ENCODE measurements at regions not wholly inside any gene's neighbourhood (a gene's known extent, or its start where the extent isn't known, plus 50 kb on each side); places are given as distances from the start of the nearest gene placed in this dataset.

- H3K79me2 ChIP-seq (ENCODE audit: control insufficient read depth, insufficient read depth, low read length): no peaks in the 10 kb centered on the region
- H3K36me3 ChIP-seq (ENCODE audit: control insufficient read depth, insufficient read depth, low read length): no peaks in the 10 kb centered on the region
- no peaks in the 10 kb centered on the region for H3K9me3 ChIP-seq (ENCODE audit: control insufficient read depth, insufficient read depth, low read depth, low read length)
- H3K4me2 ChIP-seq (ENCODE audit: extremely low read depth, insufficient read depth, low read length): no peak overlapping the region
- no peak overlapping the region for H3K4me3 ChIP-seq (replicated peaks in 1 of 4; ENCODE audit: control extremely low read depth in 1 of 4, insufficient read depth in 1 of 4, low read depth in 3 of 4, low read length in 4 of 4)
- TF ChIP-seq CTCF (conservative IDR thresholded peaks at IDR 0.05 in 1 of 2, IDR thresholded peaks at IDR 0.05 in 1 of 2; ENCODE audit: low read depth in 1 of 2, low read length in 2 of 2) (no peak), EZH2 (IDR thresholded peaks at IDR 0.05; ENCODE audit: low read length, missing control alignments) (no peak)
- no peak overlapping the region for H3K9ac ChIP-seq (ENCODE audit: insufficient read depth, low read length)
- H4K20me1 ChIP-seq (ENCODE audit: control insufficient read depth, extremely low read depth, insufficient read depth, low read length): no peaks in the 10 kb centered on the region
- DNase-seq (ENCODE audit: low read depth in 2 of 2): no peak
- H3K4me1 ChIP-seq (ENCODE audit: control insufficient read depth, extremely low read depth, insufficient read depth, low read length): no peaks in the 10 kb centered on the region
- no peak overlapping the region for H2AFZ ChIP-seq (ENCODE audit: low read length)
- H3K27me3 ChIP-seq (ENCODE audit: control insufficient read depth, insufficient read depth, low read length): no peaks in the 10 kb centered on the region
- no peak overlapping the region for H3K27ac ChIP-seq (ENCODE audit: insufficient read depth, low read length)
These were observed 873.8 kb upstream of the GCFC2 start for GRCh38 chr2:76584474-76584873.

GRCh38 chr2:76579911-76580310, 869.2 kb upstream of the GCFC2 start:
- Histone ChIP-seq H3K4me2 (ENCODE audit: extremely low read depth, insufficient read depth, low read length) (no peak overlapping the region), H3K27me3 (ENCODE audit: control insufficient read depth, insufficient read depth, low read length) (no peaks in the 10 kb centered on the region), H3K36me3 (ENCODE audit: control insufficient read depth, insufficient read depth, low read length) (no peaks in the 10 kb centered on the region), H4K20me1 (ENCODE audit: control insufficient read depth, extremely low read depth, insufficient read depth, low read length) (no peaks in the 10 kb centered on the region), H3K9me3 (ENCODE audit: control insufficient read depth, insufficient read depth, low read depth, low read length) (no peaks in the 10 kb centered on the region), H3K27ac (ENCODE audit: insufficient read depth, low read length) (no peak overlapping the region), H3K9ac (ENCODE audit: insufficient read depth, low read length) (no peak overlapping the region), H3K4me3 (replicated peaks in 1 of 4; ENCODE audit: control extremely low read depth in 1 of 4, insufficient read depth in 1 of 4, low read depth in 3 of 4, low read length in 4 of 4) (no peak overlapping the region), H2AFZ (ENCODE audit: low read length) (no peak overlapping the region), H3K4me1 (ENCODE audit: control insufficient read depth, extremely low read depth, insufficient read depth, low read length) (no peaks in the 10 kb centered on the region), H3K79me2 (ENCODE audit: control insufficient read depth, insufficient read depth, low read length) (no peaks in the 10 kb centered on the region)
- no peak for TF ChIP-seq CTCF (conservative IDR thresholded peaks at IDR 0.05 in 1 of 2, IDR thresholded peaks at IDR 0.05 in 1 of 2; ENCODE audit: low read depth in 1 of 2, low read length in 2 of 2)
- TF ChIP-seq EZH2 (IDR thresholded peaks at IDR 0.05; ENCODE audit: low read length, missing control alignments): no peak
- no peak for DNase-seq (ENCODE audit: low read depth in 2 of 2)

- H2AFZ ChIP-seq (ENCODE audit: low read length): no peak overlapping the region
- no peaks in the 10 kb centered on the region for H3K27me3 ChIP-seq (ENCODE audit: control insufficient read depth, insufficient read depth, low read length)
- H4K20me1 ChIP-seq (ENCODE audit: control insufficient read depth, extremely low read depth, insufficient read depth, low read length): no peaks in the 10 kb centered on the region
- no peaks in the 10 kb centered on the region for H3K9me3 ChIP-seq (ENCODE audit: control insufficient read depth, insufficient read depth, low read depth, low read length)
- H3K4me1 ChIP-seq (ENCODE audit: control insufficient read depth, extremely low read depth, insufficient read depth, low read length): no peaks in the 10 kb centered on the region
- H3K27ac ChIP-seq (ENCODE audit: insufficient read depth, low read length): no peak overlapping the region
- no peak for DNase-seq (ENCODE audit: low read depth in 2 of 2)
- H3K4me2 ChIP-seq (ENCODE audit: extremely low read depth, insufficient read depth, low read length): no peak overlapping the region
- no peak overlapping the region for H3K9ac ChIP-seq (ENCODE audit: insufficient read depth, low read length)
- no peak overlapping the region for H3K4me3 ChIP-seq (replicated peaks in 1 of 4; ENCODE audit: control extremely low read depth in 1 of 4, insufficient read depth in 1 of 4, low read depth in 3 of 4, low read length in 4 of 4)
- no peaks in the 10 kb centered on the region for H3K36me3 ChIP-seq (ENCODE audit: control insufficient read depth, insufficient read depth, low read length)
- H3K79me2 ChIP-seq (ENCODE audit: control insufficient read depth, insufficient read depth, low read length): no peaks in the 10 kb centered on the region
- TF ChIP-seq EZH2 (IDR thresholded peaks at IDR 0.05; ENCODE audit: low read length, missing control alignments): no peak
These were observed 862.3 kb upstream of the GCFC2 start for GRCh38 chr2:76572981-76573380.
